PC-3 (cell line): ENCODE measurements at regions not wholly inside any gene's neighbourhood (a gene's known extent, or its start where the extent isn't known, plus 50 kb on each side); places are given as distances from the start of the nearest gene placed in this dataset.

Source experiments
- ATAC-seq: fragments of 200-7000 bp; cut with Tn5 transposase; 2 replicates; pipeline ENCODE4 v1.9.1; 2020; ENCODE audit warnings: mild to moderate bottlenecking, moderate library complexity
- BruUV-seq: library from RNA; stranded (reverse); fragments of 400-500 nt; replicated peaks from 2 replicates; lab custom pipeline; 2021; lab: Mats Ljungman, UMichigan
- CTCF ChIA-PET: fragments of 300-600 bp; sonication (Branson Sonifier 250); formaldehyde crosslinking; loops from one replicate; lab custom pipeline; 2022; ENCODE audit warnings: antibody characterized with exemption; lab: Charles Lee
- POLR2A ChIA-PET: fragments of 300-600 bp; sonication (Branson Sonifier 250); formaldehyde crosslinking; loops from one replicate; lab custom pipeline; 2022; ENCODE audit warnings: antibody characterized with exemption; ENCODE audit not compliant: unreplicated experiment; lab: Charles Lee
- DNase-seq: peaks from one replicate; pipeline ENCODE4 v3.0.0-alpha.2; 2015
- H2AFZ ChIP-seq: fragments of 300-600 bp; sonication (generic); 2 replicates; pipeline ENCODE4 v1.6.0; 2016; ENCODE audit warnings: antibody characterized with exemption, low read length
- H3F3A ChIP-seq: fragments of 300-600 bp; sonication (generic); one replicate; pipeline ENCODE4 v1.6.0; 2017; ENCODE audit warnings: antibody characterized with exemption, low read length, control low read depth, mild to moderate bottlenecking; ENCODE audit not compliant: unreplicated experiment
- H3K27ac ChIP-seq: fragments of 300-600 bp; sonication (generic); 2 replicates; pipeline ENCODE4 v1.5.1; 2016; ENCODE audit warnings: mild to moderate bottlenecking, low read length
- H3K27me3 ChIP-seq: fragments of 300-600 bp; sonication (generic); 2 replicates; pipeline ENCODE4 v1.6.1; 2016; ENCODE audit warnings: low read length, mixed read lengths
- H3K36me3 ChIP-seq: fragments of 300-600 bp; sonication (generic); 2 replicates; pipeline ENCODE4 v1.6.1; 2016; ENCODE audit warnings: low read depth, mixed run types, low read length, mixed read lengths
- H3K4me1 ChIP-seq: fragments of 300-600 bp; sonication (generic); 2 replicates; pipeline ENCODE4 v1.5.1; 2016; ENCODE audit warnings: low read length; ENCODE audit not compliant: insufficient read depth
- H3K4me2 ChIP-seq: fragments of 300-600 bp; sonication (generic); 2 replicates; pipeline ENCODE4 v1.6.0; 2016; ENCODE audit warnings: low read length
- H3K4me3 ChIP-seq: fragments of 300-600 bp; sonication (generic); 2 replicates; pipeline ENCODE4 v1.5.1; 2016; ENCODE audit warnings: mild to moderate bottlenecking, low read length, mixed read lengths
- H3K79me2 ChIP-seq: fragments of 300-600 bp; sonication (generic); 2 replicates; pipeline ENCODE4 v1.6.1; 2017; ENCODE audit warnings: low read length, mixed read lengths
- H3K9ac ChIP-seq: fragments of 300-600 bp; sonication (generic); 2 replicates; pipeline ENCODE4 v1.6.0; 2016; ENCODE audit warnings: mild to moderate bottlenecking, low read length
- H3K9me2 ChIP-seq: fragments of 300-600 bp; sonication (generic); replicated peaks from 2 replicates; pipeline ENCODE4 v1.6.1; 2016; ENCODE audit warnings: mixed run types, low read length, mixed read lengths
- H3K9me3 ChIP-seq: fragments of 300-600 bp; sonication (generic); 2 replicates; pipeline ENCODE4 v1.6.1; 2016; ENCODE audit warnings: low read length, mixed read lengths
- H4K20me1 ChIP-seq: fragments of 300-600 bp; sonication (generic); 2 replicates; pipeline ENCODE4 v1.6.1; 2016; ENCODE audit warnings: low read length, mixed read lengths
- CTCF ChIP-seq: fragments of 300-600 bp; sonication (generic); conservative IDR thresholded peaks from 2 replicates; pipeline ENCODE4 v1.5.1; 2017; ENCODE audit warnings: antibody characterized with exemption, low read depth, mild to moderate bottlenecking, low read length
- EZH2 ChIP-seq: fragments of 300-600 bp; sonication (generic); IDR thresholded peaks from one replicate; pipeline ENCODE4 v1.6.1; 2017; ENCODE audit warnings: antibody characterized with exemption, mild to moderate bottlenecking, low read length; ENCODE audit not compliant: unreplicated experiment
- EZH2phosphoT487 ChIP-seq: fragments of 300-600 bp; sonication (generic); IDR thresholded peaks from 2 replicates; pipeline ENCODE4 v1.6.1; 2018; ENCODE audit warnings: mild to moderate bottlenecking, antibody characterized with exemption, low read length, borderline replicate concordance
- intact Hi-C: fragments of 100-400 bp; cut with micrococcal nuclease; formaldehyde crosslinking; loops from 2 replicates; pipeline ENCODE4 v1.9.0; 2023

DNA sequence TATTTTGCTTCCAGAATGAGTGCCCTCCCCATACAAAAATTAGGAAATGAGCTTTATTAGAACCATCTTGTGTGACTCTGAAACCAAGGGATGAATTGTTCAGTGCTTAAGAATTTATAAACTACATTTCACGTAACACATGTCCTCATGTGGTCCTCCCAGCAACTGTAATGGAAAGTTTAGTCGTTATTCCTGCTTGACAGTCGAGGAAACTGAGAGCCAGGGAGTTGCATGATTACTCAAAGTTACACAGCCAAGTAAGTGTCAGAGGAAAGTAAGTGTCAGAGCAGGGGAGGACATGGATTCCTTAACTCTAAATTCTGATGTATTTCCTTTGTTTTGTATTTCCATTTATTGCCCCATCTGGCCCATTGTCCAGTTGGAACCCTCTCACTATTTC is 453.9 kb downstream of the FUT8 start:
- Histone ChIP-seq H3F3A (no peaks in the 10 kb centered on the region), H3K4me3 (no peak overlapping the region), H3K4me1 (no peaks in the 10 kb centered on the region), H3K27me3 (peaks cover 68% of the 10 kb centered on the region), H3K4me2 (no peak overlapping the region), H3K9me3 (no peaks in the 10 kb centered on the region), H2AFZ (no peak overlapping the region), H3K79me2 (no peaks in the 10 kb centered on the region), H3K9me2 (no peaks in the 10 kb centered on the region), H3K27ac (no peak overlapping the region), H4K20me1 (no peaks in the 10 kb centered on the region), H3K9ac (no peak overlapping the region), H3K36me3 (no peaks in the 10 kb centered on the region)
- BruUV-seq = no TSS peak
- no peak for ATAC-seq
- ChIA-PET CTCF (no interaction called here), POLR2A (interaction anchor here (0.6 kb wide), 1 partner anchor 8 kb away, joined by 3 read pairs; no protein-coding TSS in a partner anchor)
- intact Hi-C loops = no loop called here
- no peak for TF ChIP-seq EZH2
- TF ChIP-seq EZH2phosphoT487 = no peak
- no peak for TF ChIP-seq CTCF
- no peak for DNase-seq

GRCh38 chr14:65866886-65867285 is 454.4 kb downstream of the FUT8 start:
- CTCF ChIA-PET = no interaction called here
- POLR2A ChIA-PET = interaction anchor here (0.6 kb wide), 1 partner anchor 8 kb away, joined by 3 read pairs; no protein-coding TSS in a partner anchor
- DNase-seq (no peak), ATAC-seq (no peak)
- Histone ChIP-seq H3K4me3 (no peak overlapping the region), H3K9me2 (no peaks in the 10 kb centered on the region), H3K27me3 (peaks cover 64% of the 10 kb centered on the region), H4K20me1 (no peaks in the 10 kb centered on the region), H3K27ac (no peak overlapping the region), H3K79me2 (no peaks in the 10 kb centered on the region), H3K4me1 (no peaks in the 10 kb centered on the region), H2AFZ (no peak overlapping the region), H3K36me3 (no peaks in the 10 kb centered on the region), H3K4me2 (no peak overlapping the region), H3K9ac (no peak overlapping the region), H3K9me3 (no peaks in the 10 kb centered on the region), H3F3A (no peaks in the 10 kb centered on the region)
- intact Hi-C loops = no loop called here
- BruUV-seq = no TSS peak
- TF ChIP-seq CTCF (no peak), EZH2 (no peak), EZH2phosphoT487 (no peak)

- DNase-seq (no peak), ATAC-seq (no peak)
- Histone ChIP-seq H3K27me3 (peaks cover 62% of the 10 kb centered on the region), H3K9me2 (no peaks in the 10 kb centered on the region), H3K4me2 (no peak overlapping the region), H4K20me1 (no peaks in the 10 kb centered on the region), H3F3A (no peaks in the 10 kb centered on the region), H2AFZ (no peak overlapping the region), H3K27ac (no peak overlapping the region), H3K4me3 (no peak overlapping the region), H3K36me3 (no peaks in the 10 kb centered on the region), H3K79me2 (no peaks in the 10 kb centered on the region), H3K4me1 (no peaks in the 10 kb centered on the region), H3K9ac (no peak overlapping the region), H3K9me3 (no peaks in the 10 kb centered on the region)
- intact Hi-C loops = no loop called here
- POLR2A ChIA-PET = no interaction called here
- BruUV-seq = no TSS peak
- CTCF ChIA-PET = no interaction called here
- TF ChIP-seq EZH2phosphoT487 (no peak), EZH2 (no peak), CTCF (no peak)
Observed at GRCh38 chr14:65867333-65867732, 454.8 kb downstream of the FUT8 start.
